GM19043 (cell line): ENCODE measurements at regions not wholly inside any gene's neighbourhood (a gene's known extent, or its start where the extent isn't known, plus 50 kb on each side); places are given as distances from the start of the nearest gene placed in this dataset.

ENCODE experiments used
- ATAC-seq: cut with Tn5 transposase; IDR thresholded peaks from one replicate; pipeline ENCODE4 v1.9.1; 2021; ENCODE audit warnings: low read depth; ENCODE audit not compliant: unreplicated experiment

- no peak for ATAC-seq
These were observed 134.5 kb upstream of the MAGI3 start for GRCh38 chr1:113255720-113256347.

- ATAC-seq = no peak
These were observed 134.0 kb upstream of the MAGI3 start for GRCh38 chr1:113256348-113256729.

GRCh38 chr1:113259988-113260387 lies 130.3 kb upstream of the MAGI3 start:
- ATAC-seq = no peak

- ATAC-seq = no peak
These were observed 125.1 kb upstream of the MAGI3 start for GRCh38 chr1:113265196-113265595.

GRCh38 chr1:113266788-113267187 lies 123.5 kb upstream of the MAGI3 start:
- no peak for ATAC-seq

- no peak for ATAC-seq
These were observed 120.9 kb upstream of the MAGI3 start for GRCh38 chr1:113269168-113269963.

- ATAC-seq = no peak
These were observed 119.3 kb upstream of the MAGI3 start for GRCh38 chr1:113271039-113271438.

GRCh38 chr1:113275083-113275482 lies 115.2 kb upstream of the MAGI3 start:
- ATAC-seq = no peak

- ATAC-seq = no peak
These were observed 114.6 kb upstream of the MAGI3 start for GRCh38 chr1:113275691-113276090.

GRCh38 chr1:113276507-113276906 lies 113.8 kb upstream of the MAGI3 start:
- ATAC-seq = no peak

- ATAC-seq = no peak
These were observed 111.9 kb upstream of the MAGI3 start for GRCh38 chr1:113278371-113278770.

- ATAC-seq = no peak
These were observed 111.5 kb upstream of the MAGI3 start for GRCh38 chr1:113278777-113279176.

- ATAC-seq = no peak
These were observed 110.4 kb upstream of the MAGI3 start for GRCh38 chr1:113279776-113280391.

GRCh38 chr1:113280581-113280980 lies 109.7 kb upstream of the MAGI3 start:
- ATAC-seq = no peak

GRCh38 chr1:113281550-113281949 lies 108.8 kb upstream of the MAGI3 start:
- no peak for ATAC-seq

- no peak for ATAC-seq
These were observed 108.1 kb upstream of the MAGI3 start for GRCh38 chr1:113282008-113282892.

- ATAC-seq = no peak
These were observed 107.4 kb upstream of the MAGI3 start for GRCh38 chr1:113282893-113283285.

GRCh38 chr1:113283914-113284313 lies 106.4 kb upstream of the MAGI3 start:
- ATAC-seq = no peak

GRCh38 chr1:113286156-113286555 lies 104.2 kb upstream of the MAGI3 start:
- ATAC-seq = no peak

GRCh38 chr1:113291777-113292602 lies 98.3 kb upstream of the MAGI3 start:
- ATAC-seq = no peak
